ENCODE measurements at regions not wholly inside any gene's neighbourhood (a gene's known extent, or its start where the extent isn't known, plus 50 kb on each side); places are given as distances from the start of the nearest gene placed in this dataset.

DNA sequence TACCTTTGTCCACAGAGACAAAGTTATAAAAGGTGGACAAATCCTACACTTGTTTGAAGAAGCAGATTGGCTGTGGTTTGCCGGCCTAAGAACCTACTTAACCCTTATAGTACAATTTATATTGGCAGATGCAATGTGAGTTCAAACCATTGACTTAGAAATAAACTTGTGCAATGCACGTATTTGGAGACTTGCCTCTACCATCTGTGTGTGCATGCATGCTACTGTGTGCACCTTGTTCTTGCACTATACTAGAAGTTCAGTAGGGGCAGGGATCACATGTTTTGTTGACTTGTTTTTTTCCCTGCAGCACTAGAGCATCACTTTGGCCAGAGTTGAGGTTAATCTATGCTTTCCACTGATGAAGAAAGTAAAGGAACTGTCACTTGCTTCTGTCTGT lies 163.1 kb upstream of the SERP2 start:
- TF ChIP-seq POLR2AphosphoS5 (IDR thresholded peaks at IDR 0.05; ENCODE audit: low read depth, low read length): no peak
- TF ChIP-seq POLR2A (IDR thresholded peaks at IDR 0.05; ENCODE audit: low read depth, low read length): no peak
- TF ChIP-seq TAF1 (IDR thresholded peaks at IDR 0.05; ENCODE audit: borderline replicate concordance, low read depth, low read length): no peak

Data from GM12892 (cell line).